ENCODE measurements at regions not wholly inside any gene's neighbourhood (a gene's known extent, or its start where the extent isn't known, plus 50 kb on each side); places are given as distances from the start of the nearest gene placed in this dataset.

- TF ChIP-seq CTCF (IDR thresholded peaks at IDR 0.05 in 4 of 5, conservative IDR thresholded peaks at IDR 0.05 in 1 of 5) (no peak), POLR2A (IDR thresholded peaks at IDR 0.05) (no peak)
Observed at GRCh38 chr16:85348065-85348840, 236.0 kb upstream of the CIBAR2 start.
